NCI-H1092 (cell line): ENCODE measurements at regions not wholly inside any gene's neighbourhood (a gene's known extent, or its start where the extent isn't known, plus 50 kb on each side); places are given as distances from the start of the nearest gene placed in this dataset.
"Not testable (repeated sequence)": the region's sequence is repeated elsewhere in the genome, so short reads cannot be mapped to it uniquely, and the experiment has no call there.

Experiments used
- DNase-seq: peaks from one replicate; lab custom pipeline; 2025; lab: John Stamatoyannopoulos, UW

- no peak for DNase-seq
Observed at GRCh38 chr1:223023863-223024262, 119.2 kb downstream of the TLR5 start.

- DNase-seq: not testable (repeated sequence)
Observed at GRCh38 chr1:223024486-223024885, 118.6 kb downstream of the TLR5 start.

DNA sequence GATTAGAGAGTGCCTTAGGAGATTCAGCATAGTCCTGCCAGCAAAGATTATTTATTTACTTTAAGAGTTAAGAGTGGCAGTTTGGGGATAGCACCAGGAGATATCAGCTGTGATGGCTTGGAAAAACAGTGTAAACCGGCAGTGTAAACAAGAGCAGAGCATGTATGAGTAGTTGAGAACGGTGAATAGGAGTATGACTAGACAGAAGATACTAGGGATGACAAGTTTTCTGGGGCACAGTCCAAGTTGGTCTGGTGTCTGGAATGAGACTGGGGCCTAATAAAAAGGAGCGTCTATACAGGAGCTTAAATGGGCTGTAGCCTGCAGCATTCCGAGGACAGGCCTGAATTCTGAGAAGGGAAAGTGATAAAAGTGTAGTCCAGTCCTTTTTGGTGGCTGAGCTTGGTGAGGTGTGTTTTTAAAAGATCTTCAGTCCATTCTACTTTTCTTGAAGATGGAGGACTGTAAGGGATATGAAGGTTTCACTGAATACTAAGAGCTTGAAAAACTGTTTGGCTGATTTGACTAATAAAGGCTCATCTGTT, 117.8 kb downstream of the TLR5 start:
- DNase-seq: not testable (repeated sequence)

GRCh38 chr1:223026639-223027038, 116.4 kb downstream of the TLR5 start:
- DNase-seq: not testable (repeated sequence)

GRCh38 chr1:223029985-223030769, 112.9 kb downstream of the TLR5 start:
- DNase-seq: no peak

- no peak for DNase-seq
Observed at GRCh38 chr1:223030871-223031400, 112.1 kb downstream of the TLR5 start.

DNA sequence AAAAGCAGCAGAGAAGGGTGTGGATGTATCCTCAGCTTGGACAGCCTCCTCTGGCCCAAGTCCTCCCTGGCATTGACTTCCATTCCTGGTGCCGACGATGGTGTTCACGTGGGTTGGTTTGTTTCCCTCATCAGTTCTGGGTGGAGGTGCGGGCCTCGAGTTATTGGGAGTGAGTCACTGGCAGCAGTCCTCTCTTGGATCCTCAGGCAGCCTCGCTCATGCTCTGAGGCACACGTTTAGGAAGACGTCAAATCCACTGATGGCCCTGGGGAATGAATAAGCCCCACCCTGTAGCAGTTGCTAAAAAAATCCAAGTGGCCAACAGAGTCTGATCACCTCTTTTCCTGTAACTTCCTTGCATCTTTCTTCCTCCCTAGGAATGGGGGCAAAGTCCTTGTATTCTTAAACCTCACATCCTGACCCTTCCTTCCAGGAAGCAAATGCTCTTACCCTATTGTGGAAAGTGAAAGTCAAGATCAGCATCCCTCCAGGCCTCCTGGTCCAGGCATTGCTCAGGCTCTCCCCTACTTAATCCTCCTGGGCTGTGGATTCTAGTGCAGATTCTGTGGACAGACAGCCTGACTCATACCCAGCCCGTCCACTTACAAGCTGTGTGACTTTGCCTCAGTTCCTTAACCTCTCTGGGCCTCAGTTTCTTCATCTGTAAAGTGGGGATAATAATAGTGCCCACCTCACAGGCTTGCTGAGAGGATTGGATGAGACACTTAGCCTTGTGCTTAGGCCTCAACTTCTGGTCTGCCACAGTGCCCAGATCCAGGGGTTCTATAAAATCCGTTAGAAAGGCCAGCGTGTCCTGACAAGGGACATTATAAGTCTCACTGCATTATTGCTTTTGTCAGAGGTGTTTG, 111.1 kb downstream of the TLR5 start:
- no peak for DNase-seq

GRCh38 chr1:223033658-223034057, 109.4 kb downstream of the TLR5 start:
- no peak for DNase-seq

DNA sequence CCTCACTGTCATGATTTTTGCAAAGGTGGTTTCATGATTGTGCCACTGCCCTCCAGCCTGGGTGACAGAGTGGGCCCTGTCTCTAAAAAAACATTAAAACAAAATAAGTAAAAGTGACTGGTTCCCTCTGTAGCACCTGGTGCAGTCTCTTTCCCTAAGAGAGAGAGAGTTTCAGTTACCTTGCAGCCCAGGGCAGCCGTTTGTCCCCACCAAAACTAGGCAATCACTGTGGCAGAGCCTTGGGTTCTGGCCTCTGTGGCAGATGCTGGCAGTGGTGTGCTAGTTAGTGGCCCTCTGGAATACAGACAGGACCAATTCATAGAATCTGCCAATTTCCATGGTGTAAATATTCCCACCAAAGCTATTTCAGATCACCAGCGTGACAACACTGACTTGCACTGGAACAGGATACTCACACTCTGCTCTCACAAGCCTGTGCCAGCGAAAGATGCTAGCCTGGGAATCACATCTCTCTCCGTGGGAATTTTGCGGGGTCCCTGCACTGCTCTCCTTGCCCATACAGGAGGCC, 108.7 kb downstream of the TLR5 start:
- no peak for DNase-seq

DNA sequence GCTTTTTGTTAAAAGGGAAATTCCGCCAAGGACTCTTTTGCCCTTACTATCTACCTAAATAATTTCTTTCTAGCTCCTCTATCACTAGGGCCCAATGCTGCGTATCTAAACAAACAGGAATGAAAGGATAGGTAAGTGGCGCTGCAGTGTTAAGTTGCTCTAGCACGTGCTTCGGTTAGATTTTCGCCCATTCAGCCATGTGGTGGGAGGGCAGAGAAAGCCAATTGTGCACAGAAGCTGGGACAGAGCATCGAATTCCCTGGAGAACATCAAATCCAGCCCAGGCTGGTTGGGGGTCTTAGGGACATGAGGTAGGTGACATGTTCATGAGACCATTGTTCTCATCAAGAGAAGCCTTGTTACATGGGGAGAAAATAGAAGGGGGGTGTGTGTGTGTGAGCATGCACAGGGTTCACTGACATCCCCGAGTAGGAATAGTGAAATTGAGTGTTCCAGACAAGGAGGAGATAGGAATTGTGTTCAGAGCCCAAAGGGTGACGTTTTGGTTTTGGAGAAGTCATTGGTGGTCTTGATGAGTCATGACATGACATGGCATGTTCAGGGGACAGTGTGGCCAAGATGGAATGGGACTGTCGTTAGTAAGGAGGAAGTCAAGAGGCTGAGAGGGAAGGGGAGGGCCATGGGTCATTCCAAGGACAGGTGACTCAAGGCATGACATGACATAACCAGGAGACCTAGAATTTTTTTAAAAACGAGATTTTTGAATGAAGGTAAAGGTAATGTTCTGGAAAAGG, 107.1 kb downstream of the TLR5 start:
- no peak for DNase-seq

DNA sequence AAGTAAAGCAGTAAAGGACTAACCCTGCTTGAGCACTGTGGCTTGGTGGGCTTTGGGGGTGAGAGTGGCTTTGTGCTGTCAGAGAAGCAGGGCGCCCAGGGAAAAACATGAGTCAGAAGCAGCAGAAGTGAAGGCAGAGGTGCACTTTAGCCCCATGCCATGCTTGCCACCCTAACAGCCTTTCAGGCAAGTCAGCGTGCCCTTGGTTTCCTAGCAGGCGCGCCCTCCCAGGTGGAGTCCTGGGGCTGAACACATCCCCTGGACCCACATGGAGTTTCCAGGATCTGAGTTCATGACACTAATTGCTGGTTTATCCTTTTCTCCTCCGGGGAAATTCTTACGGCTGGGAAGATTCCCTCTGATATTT, 106.6 kb downstream of the TLR5 start:
- DNase-seq: no peak

DNA sequence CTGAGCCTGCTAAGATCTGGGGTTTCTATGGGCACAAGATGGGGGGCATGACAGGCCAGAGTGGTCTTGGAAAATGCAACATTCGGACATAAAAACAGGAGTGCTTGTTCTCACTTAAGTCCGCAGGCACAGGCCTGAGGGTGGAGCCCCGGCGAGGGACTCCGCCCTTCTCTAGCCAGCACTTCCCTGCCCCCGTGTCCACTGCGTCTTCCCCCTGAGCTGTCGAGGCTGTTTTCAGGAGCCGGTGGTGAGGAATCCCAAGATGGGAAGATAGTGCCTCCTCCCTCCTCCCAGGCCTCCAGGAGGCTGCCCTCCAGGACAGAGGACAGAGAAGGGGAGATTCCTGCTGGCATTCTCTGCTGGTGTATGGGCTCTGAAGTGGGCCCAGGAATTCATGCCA, 105.2 kb downstream of the TLR5 start:
- DNase-seq: no peak

- DNase-seq: no peak
Observed at GRCh38 chr1:223038288-223039006, 104.6 kb downstream of the TLR5 start.

- no peak for DNase-seq
Observed at GRCh38 chr1:223039990-223040389, 103.1 kb downstream of the TLR5 start.

GRCh38 chr1:223041481-223041880, 101.6 kb downstream of the TLR5 start:
- DNase-seq: no peak

DNA sequence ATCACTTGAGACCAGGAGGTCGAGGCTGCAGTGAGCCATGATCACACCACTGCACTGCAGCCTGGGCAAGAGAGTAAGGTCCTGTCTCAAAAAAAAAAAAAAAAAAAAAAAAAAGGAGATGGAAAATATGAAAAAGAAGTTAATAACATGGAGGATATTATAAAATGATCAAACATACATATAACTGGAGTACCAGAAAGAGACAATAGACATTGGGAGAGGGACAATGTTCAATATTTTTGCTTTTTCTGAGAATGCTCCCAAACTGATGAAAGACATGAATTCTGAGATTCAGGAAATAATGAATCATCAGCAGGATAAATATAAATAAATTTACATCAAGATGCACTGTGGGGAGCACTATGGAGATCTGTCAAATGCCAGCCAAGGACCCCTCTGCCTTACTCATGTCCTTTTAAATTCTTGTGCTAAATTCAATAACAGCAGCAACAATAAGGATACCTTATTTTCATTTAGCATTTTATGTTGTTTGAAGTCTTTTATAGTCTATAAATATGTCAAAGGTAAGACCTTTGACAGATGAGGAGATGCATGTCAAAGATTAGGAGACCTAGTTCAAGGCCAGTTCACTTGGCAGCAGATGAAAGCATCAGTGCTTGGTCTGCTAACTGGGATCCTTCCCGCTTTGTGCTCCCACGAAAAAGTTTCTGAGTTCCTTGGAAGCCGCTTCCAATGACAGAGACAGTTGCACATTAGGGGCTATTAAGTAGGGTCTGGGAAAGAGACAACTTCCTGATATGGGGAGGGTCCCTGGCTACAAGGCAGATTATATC, 97.7 kb downstream of the TLR5 start:
- no peak for DNase-seq

GRCh38 chr1:223046011-223046410, 97.0 kb downstream of the TLR5 start:
- DNase-seq: no peak

DNA sequence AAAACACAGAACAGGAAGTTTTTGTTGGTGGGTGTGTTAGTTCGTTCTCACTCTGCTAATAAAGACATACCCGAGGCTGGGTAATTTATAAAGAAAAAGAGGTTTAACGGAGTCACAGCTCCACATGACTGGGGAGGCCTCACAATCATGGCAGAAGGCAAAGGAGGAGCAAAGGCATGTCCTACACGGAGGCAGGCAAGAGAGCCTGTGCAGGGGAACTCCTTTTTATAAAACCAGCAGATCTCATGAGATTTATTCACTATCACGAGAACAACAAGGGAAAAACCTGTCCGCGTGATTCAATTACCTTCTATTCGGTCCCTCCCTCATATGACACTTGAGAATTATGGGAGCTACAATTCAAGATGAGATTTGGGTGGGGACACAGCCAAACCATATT, 96.6 kb downstream of the TLR5 start:
- DNase-seq: not testable (repeated sequence)

DNA sequence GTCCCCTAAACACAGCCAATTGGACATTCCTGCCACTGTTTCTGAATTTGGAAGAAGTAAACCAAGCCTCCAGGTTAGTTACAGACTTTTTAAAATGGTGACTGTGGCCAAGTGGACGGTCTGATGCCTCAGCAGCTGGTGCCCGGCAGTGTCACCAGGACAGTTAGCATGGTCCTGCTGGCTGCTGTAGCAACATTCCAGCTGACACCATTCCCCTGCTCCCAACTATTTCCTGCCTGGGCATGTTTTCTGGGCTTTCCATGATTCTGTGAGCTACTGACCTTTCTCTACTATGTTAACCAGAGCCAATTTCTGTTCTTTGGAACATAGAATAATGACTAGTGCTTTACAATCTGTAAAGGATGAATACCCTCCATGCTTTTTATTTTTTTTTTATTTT, 95.0 kb downstream of the TLR5 start:
- DNase-seq: no peak

GRCh38 chr1:223052462-223052861, 90.6 kb downstream of the TLR5 start:
- DNase-seq: no peak
